LNCaP clone FGC (cell line): ENCODE measurements at regions not wholly inside any gene's neighbourhood (a gene's known extent, or its start where the extent isn't known, plus 50 kb on each side); places are given as distances from the start of the nearest gene placed in this dataset.

ENCODE experiments used
- DNase-seq: peaks from one replicate; pipeline ENCODE4 v3.0.0-alpha.2; 2011; ENCODE audit warnings: low read depth
- H3K4me3 ChIP-seq: 2 replicates; pipeline ENCODE4 v1.5.1; 2011; ENCODE audit warnings: mild to moderate bottlenecking, low read depth, low read length, control low read depth
- CTCF ChIP-seq: IDR thresholded peaks from 2 replicates; pipeline ENCODE4 v1.5.1; 2012; ENCODE audit warnings: mild to moderate bottlenecking; ENCODE audit not compliant: control insufficient read depth, insufficient read depth; ENCODE audit errors: extremely low read depth

GRCh38 chr1:37085393-37085792, 51.1 kb upstream of the GRIK3 start:
- no peak for DNase-seq
- 0 out of 2 replicates have a peak, but pooled peaks have one; percentile 7 for TF ChIP-seq CTCF

DNA sequence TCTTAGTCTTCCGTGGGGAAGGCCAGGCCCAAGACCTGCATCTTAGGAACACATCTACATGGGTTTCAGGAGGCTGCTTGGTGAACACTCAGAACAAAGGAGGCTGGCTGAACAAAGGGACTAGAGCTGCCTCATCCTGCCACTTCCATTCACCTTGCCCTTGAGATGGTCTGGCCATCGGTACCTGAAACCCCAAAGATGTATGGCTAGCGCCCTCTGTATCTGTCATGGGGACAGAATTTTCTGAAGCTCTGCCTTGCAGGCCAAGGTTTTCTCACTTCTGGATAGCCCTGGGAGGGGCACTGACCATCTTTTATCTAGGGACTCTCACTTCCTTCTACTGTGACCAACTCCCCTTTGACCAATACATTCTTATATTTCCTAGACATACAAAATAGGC, 55.4 kb upstream of the GRIK3 start:
- H3K4me3 ChIP-seq = no peak overlapping the region
- no peak for TF ChIP-seq CTCF
- no peak for DNase-seq

More at GRCh38 chr1:37085393-37085792, 51.1 kb upstream of the GRIK3 start:
- no peak overlapping the region for H3K4me3 ChIP-seq

- H3K4me3 ChIP-seq = no peak overlapping the region
- DNase-seq = no peak
- no peak for TF ChIP-seq CTCF
Measured at GRCh38 chr1:37090671-37091070, 56.4 kb upstream of the GRIK3 start.

DNA sequence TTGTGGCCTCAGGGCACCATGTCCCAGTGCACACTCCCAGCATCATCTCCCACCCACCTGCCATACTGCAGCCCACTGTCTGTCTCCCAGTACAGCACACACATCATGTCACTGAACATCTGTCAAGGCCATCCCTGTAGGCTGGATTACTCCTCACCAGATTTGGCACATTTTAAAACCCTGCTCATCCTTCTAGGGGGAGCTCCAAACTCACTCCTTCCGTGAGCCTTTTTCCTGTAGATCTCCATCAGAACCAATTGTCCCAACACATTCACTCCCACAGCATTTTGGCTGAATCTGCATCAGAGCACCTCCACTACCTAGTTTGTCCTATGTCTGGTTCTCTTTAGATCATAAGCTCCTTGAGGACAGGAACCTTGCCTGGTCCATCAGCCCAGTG, 58.6 kb upstream of the GRIK3 start:
- no peak overlapping the region for H3K4me3 ChIP-seq
- TF ChIP-seq CTCF = no peak
- DNase-seq = no peak

DNA sequence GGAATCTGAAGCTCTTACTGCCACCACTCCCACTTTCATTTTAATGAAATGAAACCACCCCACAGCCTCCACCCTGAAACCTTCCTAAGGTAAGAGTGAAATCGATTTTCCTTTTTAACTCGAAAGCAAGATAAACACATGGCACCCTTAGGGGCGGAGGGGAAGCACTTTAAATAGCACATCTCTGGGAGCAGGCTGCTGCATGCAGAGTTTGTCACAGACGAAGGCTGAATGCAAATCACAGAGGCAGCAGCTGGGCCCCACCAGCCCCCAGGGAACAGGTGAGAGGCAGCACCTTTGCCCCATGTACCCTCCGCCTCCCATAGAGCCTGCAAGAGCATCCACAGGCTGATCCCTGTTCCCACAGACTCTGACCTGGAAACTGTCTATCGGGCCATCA, 60.0 kb upstream of the GRIK3 start:
- H3K4me3 ChIP-seq = no peak overlapping the region
- no peak for TF ChIP-seq CTCF
- no peak for DNase-seq

GRCh38 chr1:37096523-37096922, 62.2 kb upstream of the GRIK3 start:
- no peak overlapping the region for H3K4me3 ChIP-seq
- peak; percentile 21; the same call in 1 of the 2 replicates for TF ChIP-seq CTCF
- DNase-seq = no peak

- TF ChIP-seq CTCF = no peak
Measured at GRCh38 chr1:37097731-37098130, 63.4 kb upstream of the GRIK3 start.

More at GRCh38 chr1:37097731-37098130, 63.4 kb upstream of the GRIK3 start:
- DNase-seq = no peak
- H3K4me3 ChIP-seq = no peak overlapping the region
